GM23338 (cell line): ENCODE measurements at regions not wholly inside any gene's neighbourhood (a gene's known extent, or its start where the extent isn't known, plus 50 kb on each side); places are given as distances from the start of the nearest gene placed in this dataset.

ENCODE experiments used
- ATAC-seq: fragments of 200-7000 bp; cut with Tn5 transposase; 3 replicates; pipeline ENCODE4 v1.9.1; 2020
- DNase-seq: peaks from one replicate; pipeline ENCODE4 v3.0.0-alpha.2; 2015; ENCODE audit warnings: low spot score
- H2AFZ ChIP-seq: fragments of 200-600 bp; sonication (generic); 2 replicates; pipeline ENCODE4 v1.8.0; 2016; ENCODE audit warnings: antibody characterized with exemption, mild to moderate bottlenecking, moderate library complexity
- H3F3A ChIP-seq: fragments of 200-600 bp; sonication (generic); replicated peaks from 2 replicates; pipeline ENCODE4 v1.8.0; 2017; ENCODE audit warnings: antibody characterized with exemption, mixed run types, low read depth
- H3K27ac ChIP-seq: fragments of 200-600 bp; sonication (generic); 2 replicates; pipeline ENCODE4 v1.6.1; 2016; ENCODE audit warnings: low read depth
- H3K27me3 ChIP-seq: fragments of 200-600 bp; sonication (generic); 2 replicates; pipeline ENCODE4 v1.8.0; 2016; ENCODE audit warnings: mild to moderate bottlenecking, mixed run types, moderate library complexity; ENCODE audit not compliant: insufficient read depth
- H3K36me3 ChIP-seq: fragments of 200-600 bp; sonication (generic); 2 replicates; pipeline ENCODE4 v1.8.0; 2016; ENCODE audit warnings: mild to moderate bottlenecking; ENCODE audit not compliant: insufficient read depth
- H3K4me1 ChIP-seq: fragments of 200-600 bp; sonication (generic); 2 replicates; pipeline ENCODE4 v1.8.0; 2016; ENCODE audit warnings: mild to moderate bottlenecking, moderate library complexity; ENCODE audit not compliant: insufficient read depth
- H3K4me2 ChIP-seq: fragments of 200-600 bp; sonication (generic); 2 replicates; pipeline ENCODE4 v1.7.1; 2017; ENCODE audit warnings: mixed run types
- H3K4me3 ChIP-seq: fragments of 200-600 bp; sonication (generic); 2 replicates; pipeline ENCODE4 v1.6.1; 2016; ENCODE audit warnings: mixed run types
- H3K79me2 ChIP-seq: fragments of 200-600 bp; sonication (generic); replicated peaks from 2 replicates; pipeline ENCODE4 v1.8.0; 2017; ENCODE audit warnings: mild to moderate bottlenecking; ENCODE audit not compliant: insufficient read depth
- H3K9me2 ChIP-seq: fragments of 200-600 bp; sonication (generic); 2 replicates; pipeline ENCODE4 v1.8.0; 2017; ENCODE audit not compliant: insufficient read depth
- H4K20me1 ChIP-seq: fragments of 200-600 bp; sonication (generic); replicated peaks from 2 replicates; pipeline ENCODE4 v1.8.0; 2017; ENCODE audit warnings: mild to moderate bottlenecking; ENCODE audit not compliant: insufficient read depth
- H3K27ac Mint-ChIP-seq: 2 replicates; pipeline ENCODE4 v1.8.0; 2020; ENCODE audit warnings: inconsistent platforms, mild to moderate bottlenecking, moderate library complexity, mixed read lengths
- H3K27me3 Mint-ChIP-seq: 3 replicates; pipeline ENCODE4 v1.8.0; 2022; ENCODE audit warnings: low read depth, mild to moderate bottlenecking, moderate library complexity, mixed read lengths, inconsistent platforms; ENCODE audit not compliant: insufficient read depth, poor library complexity
- H3K36me3 Mint-ChIP-seq: 3 replicates; pipeline ENCODE4 v1.8.0; 2021; ENCODE audit warnings: low read depth, mild to moderate bottlenecking, inconsistent platforms, moderate library complexity, mixed read lengths
- H3K4me1 Mint-ChIP-seq: 3 replicates; pipeline ENCODE4 v1.8.0; 2020; ENCODE audit warnings: mild to moderate bottlenecking, inconsistent platforms, mixed read lengths
- H3K4me3 Mint-ChIP-seq: 3 replicates; pipeline ENCODE4 v1.8.0; 2021; ENCODE audit warnings: moderate library complexity, mild to moderate bottlenecking, inconsistent platforms, mixed read lengths
- H3K9me3 Mint-ChIP-seq: 3 replicates; pipeline ENCODE4 v1.8.0; 2020; ENCODE audit warnings: moderate library complexity, mild to moderate bottlenecking, inconsistent platforms, mixed read lengths
- CREB1 ChIP-seq: fragments of 250-450 bp; sonication (Bioruptor Pico); IDR thresholded peaks from 2 replicates; pipeline ENCODE4 v1.5.0; 2020; ENCODE audit warnings: low read depth, mild to moderate bottlenecking, moderate library complexity
- EZH2 ChIP-seq: fragments of 200-600 bp; sonication (generic); IDR thresholded peaks from one replicate; pipeline ENCODE4 v1.8.0; 2017; ENCODE audit warnings: antibody characterized with exemption, mild to moderate bottlenecking, low read depth; ENCODE audit not compliant: unreplicated experiment
- EZH2phosphoT487 ChIP-seq: fragments of 200-600 bp; sonication (generic); IDR thresholded peaks from one replicate; pipeline ENCODE4 v1.8.1; 2018; ENCODE audit warnings: antibody characterized with exemption; ENCODE audit not compliant: unreplicated experiment
- JUNB ChIP-seq: IDR thresholded peaks from one replicate; pipeline ENCODE4 v1.6.1; 2016; ENCODE audit warnings: antibody characterized with exemption; ENCODE audit not compliant: unreplicated experiment
- NANOG ChIP-seq: IDR thresholded peaks from 2 replicates; pipeline ENCODE4 v1.6.1; 2016; ENCODE audit warnings: antibody characterized with exemption, borderline replicate concordance
- STAT1 ChIP-seq: IDR thresholded peaks from one replicate; pipeline ENCODE4 v1.6.1; 2016; ENCODE audit warnings: antibody characterized with exemption; ENCODE audit not compliant: unreplicated experiment
- ZNF114 ChIP-seq: fragments of 250-450 bp; sonication (Bioruptor Pico); IDR thresholded peaks from 2 replicates; pipeline ENCODE4 v1.5.0; 2020; ENCODE audit warnings: mild to moderate bottlenecking, moderate library complexity
- TF ChIP-seq, protein P1 (sequence below): fragments of 250-450 bp; sonication (Bioruptor Pico); IDR thresholded peaks from 2 replicates; pipeline ENCODE4 v1.5.0; 2020; ENCODE audit warnings: mild to moderate bottlenecking, moderate library complexity
- TF ChIP-seq, protein P2 (sequence below), 2 experiments: fragments of 200-600 bp in 1 of 2; sonication (generic) in 1 of 2; conservative IDR thresholded peaks; 2 replicates each; pipeline versions ENCODE4 v1.5.1 to v1.6.1; 2016 to 2017; ENCODE audit warnings: antibody characterized with exemption in 2 of 2, low read depth in 2 of 2, mild to moderate bottlenecking in 2 of 2, moderate library complexity in 1 of 2
- TF ChIP-seq, protein P3 (sequence below): IDR thresholded peaks from 2 replicates; pipeline ENCODE4 v1.6.1; 2016; ENCODE audit warnings: antibody characterized with exemption

DNA sequence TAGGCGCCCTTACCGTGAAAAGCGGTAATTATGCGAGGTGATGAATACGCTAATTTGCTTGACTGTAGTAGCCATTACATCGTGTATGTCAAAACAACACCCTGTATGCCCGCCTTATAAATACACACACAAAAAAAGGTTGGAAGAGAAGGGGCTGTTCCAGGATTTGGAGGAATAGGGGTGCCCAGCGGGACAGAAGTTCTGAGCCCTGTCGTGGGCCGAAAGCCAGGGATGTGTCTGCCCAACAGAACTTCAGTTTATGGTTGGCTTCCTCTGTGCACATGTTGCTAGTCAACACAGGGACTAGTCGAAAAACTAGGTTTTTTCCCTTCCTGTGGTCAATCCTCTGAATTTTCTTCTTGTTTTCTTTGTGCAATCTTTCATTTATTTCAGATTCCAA, 182.5 kb downstream of the ACKR3 start:
- H3F3A ChIP-seq, result no peaks in the 10 kb centered on the region
- H3K27ac Mint-ChIP-seq, result no peak overlapping the region
- peaks cover 4% of the 10 kb centered on the region; the same call in 1 of the 3 replicates for H3K9me3 Mint-ChIP-seq
- no peak overlapping the region for H3K27ac ChIP-seq
- ATAC-seq, result no peak
- H3K79me2 ChIP-seq, result no peaks in the 10 kb centered on the region
- DNase-seq, result no peak
- no peak overlapping the region for H3K4me3 Mint-ChIP-seq
- peaks cover 7% of the 10 kb centered on the region for H3K27me3 Mint-ChIP-seq
- TF ChIP-seq, protein P1, sequence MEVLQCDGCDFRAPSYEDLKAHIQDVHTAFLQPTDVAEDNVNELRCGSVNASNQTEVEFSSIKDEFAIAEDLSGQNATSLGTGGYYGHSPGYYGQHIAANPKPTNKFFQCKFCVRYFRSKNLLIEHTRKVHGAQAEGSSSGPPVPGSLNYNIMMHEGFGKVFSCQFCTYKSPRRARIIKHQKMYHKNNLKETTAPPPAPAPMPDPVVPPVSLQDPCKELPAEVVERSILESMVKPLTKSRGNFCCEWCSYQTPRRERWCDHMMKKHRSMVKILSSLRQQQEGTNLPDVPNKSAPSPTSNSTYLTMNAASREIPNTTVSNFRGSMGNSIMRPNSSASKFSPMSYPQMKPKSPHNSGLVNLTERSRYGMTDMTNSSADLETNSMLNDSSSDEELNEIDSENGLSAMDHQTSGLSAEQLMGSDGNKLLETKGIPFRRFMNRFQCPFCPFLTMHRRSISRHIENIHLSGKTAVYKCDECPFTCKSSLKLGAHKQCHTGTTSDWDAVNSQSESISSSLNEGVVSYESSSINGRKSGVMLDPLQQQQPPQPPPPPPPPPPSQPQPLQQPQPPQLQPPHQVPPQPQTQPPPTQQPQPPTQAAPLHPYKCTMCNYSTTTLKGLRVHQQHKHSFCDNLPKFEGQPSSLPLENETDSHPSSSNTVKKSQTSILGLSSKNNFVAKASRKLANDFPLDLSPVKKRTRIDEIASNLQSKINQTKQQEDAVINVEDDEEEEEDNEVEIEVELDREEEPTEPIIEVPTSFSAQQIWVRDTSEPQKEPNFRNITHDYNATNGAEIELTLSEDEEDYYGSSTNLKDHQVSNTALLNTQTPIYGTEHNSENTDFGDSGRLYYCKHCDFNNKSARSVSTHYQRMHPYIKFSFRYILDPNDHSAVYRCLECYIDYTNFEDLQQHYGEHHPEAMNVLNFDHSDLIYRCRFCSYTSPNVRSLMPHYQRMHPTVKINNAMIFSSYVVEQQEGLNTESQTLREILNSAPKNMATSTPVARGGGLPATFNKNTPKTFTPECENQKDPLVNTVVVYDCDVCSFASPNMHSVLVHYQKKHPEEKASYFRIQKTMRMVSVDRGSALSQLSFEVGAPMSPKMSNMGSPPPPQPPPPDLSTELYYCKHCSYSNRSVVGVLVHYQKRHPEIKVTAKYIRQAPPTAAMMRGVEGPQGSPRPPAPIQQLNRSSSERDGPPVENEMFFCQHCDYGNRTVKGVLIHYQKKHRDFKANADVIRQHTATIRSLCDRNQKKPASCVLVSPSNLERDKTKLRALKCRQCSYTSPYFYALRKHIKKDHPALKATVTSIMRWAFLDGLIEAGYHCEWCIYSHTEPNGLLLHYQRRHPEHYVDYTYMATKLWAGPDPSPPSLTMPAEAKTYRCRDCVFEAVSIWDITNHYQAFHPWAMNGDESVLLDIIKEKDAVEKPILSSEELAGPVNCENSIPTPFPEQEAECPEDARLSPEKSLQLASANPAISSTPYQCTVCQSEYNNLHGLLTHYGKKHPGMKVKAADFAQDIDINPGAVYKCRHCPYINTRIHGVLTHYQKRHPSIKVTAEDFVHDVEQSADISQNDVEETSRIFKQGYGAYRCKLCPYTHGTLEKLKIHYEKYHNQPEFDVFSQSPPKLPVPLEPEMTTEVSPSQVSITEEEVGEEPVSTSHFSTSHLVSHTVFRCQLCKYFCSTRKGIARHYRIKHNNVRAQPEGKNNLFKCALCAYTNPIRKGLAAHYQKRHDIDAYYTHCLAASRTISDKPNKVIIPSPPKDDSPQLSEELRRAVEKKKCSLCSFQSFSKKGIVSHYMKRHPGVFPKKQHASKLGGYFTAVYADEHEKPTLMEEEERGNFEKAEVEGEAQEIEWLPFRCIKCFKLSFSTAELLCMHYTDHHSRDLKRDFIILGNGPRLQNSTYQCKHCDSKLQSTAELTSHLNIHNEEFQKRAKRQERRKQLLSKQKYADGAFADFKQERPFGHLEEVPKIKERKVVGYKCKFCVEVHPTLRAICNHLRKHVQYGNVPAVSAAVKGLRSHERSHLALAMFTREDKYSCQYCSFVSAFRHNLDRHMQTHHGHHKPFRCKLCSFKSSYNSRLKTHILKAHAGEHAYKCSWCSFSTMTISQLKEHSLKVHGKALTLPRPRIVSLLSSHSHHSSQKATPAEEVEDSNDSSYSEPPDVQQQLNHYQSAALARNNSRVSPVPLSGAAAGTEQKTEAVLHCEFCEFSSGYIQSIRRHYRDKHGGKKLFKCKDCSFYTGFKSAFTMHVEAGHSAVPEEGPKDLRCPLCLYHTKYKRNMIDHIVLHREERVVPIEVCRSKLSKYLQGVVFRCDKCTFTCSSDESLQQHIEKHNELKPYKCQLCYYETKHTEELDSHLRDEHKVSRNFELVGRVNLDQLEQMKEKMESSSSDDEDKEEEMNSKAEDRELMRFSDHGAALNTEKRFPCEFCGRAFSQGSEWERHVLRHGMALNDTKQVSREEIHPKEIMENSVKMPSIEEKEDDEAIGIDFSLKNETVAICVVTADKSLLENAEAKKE, result no peak
- TF ChIP-seq EZH2 (no peak), STAT1 (no peak), EZH2phosphoT487 (no peak), CREB1 (no peak), NANOG (no peak), JUNB (no peak), ZNF114 (no peak)
- TF ChIP-seq, protein P2, sequence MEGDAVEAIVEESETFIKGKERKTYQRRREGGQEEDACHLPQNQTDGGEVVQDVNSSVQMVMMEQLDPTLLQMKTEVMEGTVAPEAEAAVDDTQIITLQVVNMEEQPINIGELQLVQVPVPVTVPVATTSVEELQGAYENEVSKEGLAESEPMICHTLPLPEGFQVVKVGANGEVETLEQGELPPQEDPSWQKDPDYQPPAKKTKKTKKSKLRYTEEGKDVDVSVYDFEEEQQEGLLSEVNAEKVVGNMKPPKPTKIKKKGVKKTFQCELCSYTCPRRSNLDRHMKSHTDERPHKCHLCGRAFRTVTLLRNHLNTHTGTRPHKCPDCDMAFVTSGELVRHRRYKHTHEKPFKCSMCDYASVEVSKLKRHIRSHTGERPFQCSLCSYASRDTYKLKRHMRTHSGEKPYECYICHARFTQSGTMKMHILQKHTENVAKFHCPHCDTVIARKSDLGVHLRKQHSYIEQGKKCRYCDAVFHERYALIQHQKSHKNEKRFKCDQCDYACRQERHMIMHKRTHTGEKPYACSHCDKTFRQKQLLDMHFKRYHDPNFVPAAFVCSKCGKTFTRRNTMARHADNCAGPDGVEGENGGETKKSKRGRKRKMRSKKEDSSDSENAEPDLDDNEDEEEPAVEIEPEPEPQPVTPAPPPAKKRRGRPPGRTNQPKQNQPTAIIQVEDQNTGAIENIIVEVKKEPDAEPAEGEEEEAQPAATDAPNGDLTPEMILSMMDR (conservative IDR thresholded peaks at IDR 0.05; ENCODE audit: low read depth in 2 of 2), result no peak
- TF ChIP-seq, protein P3, sequence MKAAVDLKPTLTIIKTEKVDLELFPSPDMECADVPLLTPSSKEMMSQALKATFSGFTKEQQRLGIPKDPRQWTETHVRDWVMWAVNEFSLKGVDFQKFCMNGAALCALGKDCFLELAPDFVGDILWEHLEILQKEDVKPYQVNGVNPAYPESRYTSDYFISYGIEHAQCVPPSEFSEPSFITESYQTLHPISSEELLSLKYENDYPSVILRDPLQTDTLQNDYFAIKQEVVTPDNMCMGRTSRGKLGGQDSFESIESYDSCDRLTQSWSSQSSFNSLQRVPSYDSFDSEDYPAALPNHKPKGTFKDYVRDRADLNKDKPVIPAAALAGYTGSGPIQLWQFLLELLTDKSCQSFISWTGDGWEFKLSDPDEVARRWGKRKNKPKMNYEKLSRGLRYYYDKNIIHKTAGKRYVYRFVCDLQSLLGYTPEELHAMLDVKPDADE, result no peak
- no peaks in the 10 kb centered on the region for H3K4me1 ChIP-seq
- H3K4me1 Mint-ChIP-seq, result peaks cover 18% of the 10 kb centered on the region
- no peak overlapping the region for H3K4me2 ChIP-seq
- no peaks in the 10 kb centered on the region for H3K36me3 ChIP-seq
- H3K4me3 ChIP-seq, result no peak overlapping the region
- H3K9me2 ChIP-seq, result no peaks in the 10 kb centered on the region
- no peaks in the 10 kb centered on the region; the same call in 2 of the 3 replicates for H3K36me3 Mint-ChIP-seq
- H2AFZ ChIP-seq, result no peak overlapping the region
- no peaks in the 10 kb centered on the region for H3K27me3 ChIP-seq
- no peaks in the 10 kb centered on the region for H4K20me1 ChIP-seq
